H1 (cell line): ENCODE measurements at regions not wholly inside any gene's neighbourhood (a gene's known extent, or its start where the extent isn't known, plus 50 kb on each side); places are given as distances from the start of the nearest gene placed in this dataset.

Experiments used
- CTCF ChIA-PET: fragments of 300-600 bp; sonication (Branson Sonifier 250); formaldehyde crosslinking; loops from one replicate; lab custom pipeline; 2021; ENCODE audit not compliant: partially characterized antibody; lab: Charles Lee
- POLR2A ChIA-PET: fragments of 300-600 bp; sonication (Branson Sonifier 250); formaldehyde crosslinking; loops from one replicate; lab custom pipeline; 2021; ENCODE audit warnings: inconsistent platforms; ENCODE audit not compliant: partially characterized antibody; lab: Charles Lee
- DNase-seq, 2 experiments: peaks; one replicate each; pipeline versions ENCODE4 v3.0.0 to v3.0.0-alpha.2; 2010 to 2022; ENCODE audit warnings: low spot score in 2 of 2, low read depth in 1 of 2, mixed read lengths in 1 of 2
- FAIRE-seq: peaks from 2 replicates; lab custom pipeline; 2011; peaks lifted over from hg19 to GRCh38; lab: Jason Lieb, UNC
- H2AFZ ChIP-seq: 2 replicates; pipeline ENCODE4 v1.8.1; 2012; ENCODE audit warnings: low read length, inconsistent platforms
- H2AK5ac ChIP-seq: 2 replicates; pipeline ENCODE4 v1.6.1; 2013; ENCODE audit warnings: low read depth, low read length
- H2BK120ac ChIP-seq: replicated peaks from 2 replicates; pipeline ENCODE3; 2013; ENCODE audit warnings: low read depth, low read length, inconsistent platforms
- H2BK12ac ChIP-seq: 2 replicates; pipeline ENCODE4 v1.6.1; 2013; ENCODE audit warnings: low read depth, low read length
- H2BK15ac ChIP-seq: 2 replicates; pipeline ENCODE4 v1.6.1; 2013; ENCODE audit warnings: low read length
- H2BK20ac ChIP-seq: 2 replicates; pipeline ENCODE4 v1.6.1; 2013; ENCODE audit warnings: low read length
- H2BK5ac ChIP-seq: 2 replicates; pipeline ENCODE4 v1.6.1; 2013; ENCODE audit warnings: low read depth, low read length
- H3K14ac ChIP-seq: 2 replicates; pipeline ENCODE4 v1.6.1; 2013; ENCODE audit warnings: inconsistent platforms; ENCODE audit not compliant: insufficient read length
- H3K18ac ChIP-seq: 2 replicates; pipeline ENCODE4 v1.6.1; 2013; ENCODE audit warnings: low read length; ENCODE audit errors: extremely low read depth
- H3K23ac ChIP-seq: 2 replicates; pipeline ENCODE4 v1.6.1; 2013; ENCODE audit warnings: inconsistent platforms; ENCODE audit not compliant: insufficient read length
- H3K23me2 ChIP-seq: 2 replicates; pipeline ENCODE4 v1.6.1; 2013; ENCODE audit warnings: low read depth, low read length
- H3K27ac ChIP-seq: 2 replicates; pipeline ENCODE4 v1.6.1; 2011; ENCODE audit warnings: low read depth, low read length, inconsistent platforms
- H3K27me3 ChIP-seq, 4 experiments: replicated peaks in 1 of 4; 1 replicate in 1 of 4; 2 replicates in 3 of 4; pipeline versions ENCODE4 v1.6.1 to v1.8.1; 2011 to 2013; ENCODE audit warnings: low read length in 3 of 4, mild to moderate bottlenecking in 3 of 4, inconsistent platforms in 2 of 4, mixed read lengths in 2 of 4, moderate library complexity in 1 of 4; ENCODE audit not compliant: control insufficient read depth in 3 of 4, insufficient read depth in 3 of 4; ENCODE audit errors: extremely low read depth in 1 of 4
- H3K36me3 ChIP-seq, 4 experiments: 2 replicates each; pipeline versions ENCODE4 v1.6.1 to v1.8.1; 2011 to 2013; ENCODE audit warnings: mild to moderate bottlenecking in 4 of 4, low read length in 3 of 4, moderate library complexity in 2 of 4, control low read depth in 1 of 4, inconsistent platforms in 1 of 4; ENCODE audit not compliant: insufficient read depth in 4 of 4, control insufficient read depth in 2 of 4
- H3K4ac ChIP-seq: replicated peaks from 2 replicates; pipeline ENCODE3; 2013; ENCODE audit warnings: low read length, low read depth, mixed read lengths, inconsistent platforms; ENCODE audit not compliant: insufficient read length
- H3K4me1 ChIP-seq, 4 experiments: replicated peaks in 1 of 4; 1 replicate in 1 of 4; 2 replicates in 3 of 4; pipeline versions ENCODE4 v1.6.1 to v1.8.1; 2011 to 2013; ENCODE audit warnings: low read length in 3 of 4, inconsistent platforms in 2 of 4, mixed read lengths in 1 of 4; ENCODE audit not compliant: insufficient read depth in 4 of 4, control insufficient read depth in 3 of 4
- H3K4me2 ChIP-seq, 2 experiments: 2 replicates each; pipeline versions ENCODE4 v1.6.1 to v1.8.1; 2011 to 2013; ENCODE audit warnings: low read depth in 2 of 2, low read length in 2 of 2, control low read depth in 1 of 2, inconsistent platforms in 1 of 2, mild to moderate bottlenecking in 1 of 2; ENCODE audit not compliant: insufficient read depth in 1 of 2
- H3K4me3 ChIP-seq, 4 experiments: fragments of 200-600, 300-600 bp in 1 of 4; sonication (generic), shearing (Covaris generic), sonication (Bioruptor Twin) in 1 of 4; 2 replicates each; pipeline versions ENCODE4 v1.5.1 to v1.8.1; 2011 to 2016; ENCODE audit warnings: low read length in 4 of 4, low read depth in 3 of 4, control low read depth in 2 of 4, inconsistent platforms in 2 of 4, mild to moderate bottlenecking in 2 of 4, mixed read lengths in 1 of 4, moderate library complexity in 1 of 4; ENCODE audit not compliant: insufficient read depth in 2 of 4; ENCODE audit errors: extremely low read depth in 1 of 4
- H3K56ac ChIP-seq: replicated peaks from 2 replicates; pipeline ENCODE3; 2013; ENCODE audit warnings: low read depth, mild to moderate bottlenecking, mixed read lengths, low read length, inconsistent platforms; ENCODE audit not compliant: insufficient read length
- H3K79me1 ChIP-seq: 2 replicates; pipeline ENCODE4 v1.6.1; 2013; ENCODE audit warnings: low read depth, low read length, control low read depth
- H3K79me2 ChIP-seq, 2 experiments: 2 replicates each; pipeline versions ENCODE4 v1.6.1 to v1.8.1; 2012 to 2013; ENCODE audit warnings: low read length in 2 of 2, mild to moderate bottlenecking in 2 of 2, inconsistent platforms in 1 of 2; ENCODE audit not compliant: insufficient read depth in 2 of 2, control insufficient read depth in 1 of 2
- H3K9ac ChIP-seq, 4 experiments: replicated peaks in 1 of 4; 1 replicate in 1 of 4; 2 replicates in 3 of 4; pipeline versions ENCODE4 v1.6.1 to v1.8.1; 2011 to 2013; ENCODE audit warnings: low read depth in 3 of 4, low read length in 3 of 4, control low read depth in 2 of 4, mild to moderate bottlenecking in 2 of 4, moderate library complexity in 2 of 4, inconsistent platforms in 1 of 4; ENCODE audit errors: extremely low read depth in 1 of 4
- H3K9me3 ChIP-seq, 2 experiments: 2 replicates each; pipeline versions ENCODE4 v1.6.1 to v1.8.1; 2012 to 2013; ENCODE audit warnings: mild to moderate bottlenecking in 2 of 2, moderate library complexity in 2 of 2, control low read depth in 1 of 2, inconsistent platforms in 1 of 2, low read depth in 1 of 2, low read length in 1 of 2, mixed read lengths in 1 of 2; ENCODE audit not compliant: insufficient read depth in 2 of 2
- H4K20me1 ChIP-seq, 2 experiments: replicated peaks in 1 of 2; 2 replicates each; pipeline versions ENCODE3 to v1.8.1; 2011 to 2013; ENCODE audit warnings: inconsistent platforms in 2 of 2, low read length in 2 of 2, mild to moderate bottlenecking in 1 of 2; ENCODE audit not compliant: insufficient read depth in 2 of 2, control insufficient read depth in 1 of 2
- H4K5ac ChIP-seq: 2 replicates; pipeline ENCODE4 v1.6.1; 2013; ENCODE audit warnings: low read length, low read depth, mixed read lengths, inconsistent platforms; ENCODE audit not compliant: insufficient read length
- H4K8ac ChIP-seq: 2 replicates; pipeline ENCODE4 v1.8.0; 2013; ENCODE audit warnings: mild to moderate bottlenecking, moderate library complexity, low read length, inconsistent platforms; ENCODE audit not compliant: insufficient read depth; ENCODE audit errors: extremely low read depth
- H4K91ac ChIP-seq: replicated peaks from 2 replicates; pipeline ENCODE3; 2013; ENCODE audit warnings: low read length, mixed read lengths, inconsistent platforms; ENCODE audit not compliant: insufficient read length
- CEBPB ChIP-seq: IDR thresholded peaks from 2 replicates; pipeline ENCODE4 v1.6.1; 2012; ENCODE audit warnings: low read depth, low read length
- JUN ChIP-seq: IDR thresholded peaks from 2 replicates; pipeline ENCODE4 v1.6.1; 2011; ENCODE audit warnings: low read depth, mild to moderate bottlenecking, improper control_type of control experiment, low read length
- JUND ChIP-seq: IDR thresholded peaks from 2 replicates; pipeline ENCODE4 v1.6.1; 2011; ENCODE audit warnings: mild to moderate bottlenecking, improper control_type of control experiment, low read length
- SUZ12 ChIP-seq: fragments of 200-600 bp; sonication (generic); IDR thresholded peaks from 2 replicates; pipeline ENCODE4 v1.6.1; 2012; ENCODE audit warnings: mild to moderate bottlenecking, inconsistent platforms, low read length, moderate library complexity, mixed read lengths
- TAF7 ChIP-seq: optimal IDR thresholded peaks from 2 replicates; pipeline ENCODE3; 2011; ENCODE audit warnings: low read depth, mild to moderate bottlenecking, inconsistent platforms, low read length, moderate library complexity, borderline replicate concordance
- WGBS, 2 experiments: shearing (Covaris generic) in 1 of 2; methylation state at CpG; one replicate each; pipeline versions ENCODE4 v1.1.6 to v1.1.7; 2013 to 2015; ENCODE audit warnings: low lambda C conversion rate in 2 of 2, mixed read lengths in 2 of 2, inconsistent platforms in 1 of 2, low coverage in 1 of 2, missing lambda C conversion rate in 1 of 2; ENCODE audit not compliant: insufficient replicate concordance in 2 of 2, insufficient coverage in 1 of 2, insufficient read length in 1 of 2; ENCODE audit errors: extremely low coverage in 1 of 2, missing lambda C conversion rate in 1 of 2; 5-methylcytosine and 5-hydroxymethylcytosine counted together
- TF ChIP-seq, protein P1 (sequence below): IDR thresholded peaks from 2 replicates; pipeline ENCODE4 v1.6.1; 2012; ENCODE audit warnings: inconsistent platforms

GRCh38 chr14:101410126-101410525 is 151.2 kb upstream of the DIO3 start:
- CTCF ChIA-PET, result interaction anchor here (1.0 to 1.9 kb wide), 3 partner anchors 45 to 68 kb away, joined by 3 to 7 read pairs (median 4); no protein-coding TSS in a partner anchor
- POLR2A ChIA-PET, result no interaction called here

More at GRCh38 chr14:101410126-101410525, 151.2 kb upstream of the DIO3 start:
- H2BK5ac ChIP-seq, result no peak overlapping the region
- H3K4me1 ChIP-seq, result no peaks in the 10 kb centered on the region; a peak in 1 of 7 replicates
- no peak overlapping the region for H4K91ac ChIP-seq
- H3K23me2 ChIP-seq, result no peaks in the 10 kb centered on the region
- H3K27ac ChIP-seq, result no peak overlapping the region
- H3K4me3 ChIP-seq, result no peak overlapping the region
- no peak overlapping the region for H3K56ac ChIP-seq
- no peaks in the 10 kb centered on the region for H3K79me2 ChIP-seq
- no peak overlapping the region for H2BK15ac ChIP-seq
- no peak overlapping the region for H2AK5ac ChIP-seq
- no peak overlapping the region for H3K14ac ChIP-seq
- no peak overlapping the region for H2BK20ac ChIP-seq
- H3K79me1 ChIP-seq, result no peaks in the 10 kb centered on the region
- no peak overlapping the region for H3K18ac ChIP-seq
- FAIRE-seq (no peak), DNase-seq (no peak)
- H3K27me3 ChIP-seq, result 0 out of 7 replicates have a peak, but pooled peaks cover 0 to 2% (median 0%) of the 10 kb centered on the region in 4 experiments
- H4K5ac ChIP-seq, result no peak overlapping the region
- H2BK12ac ChIP-seq, result no peak overlapping the region
- no peak overlapping the region for H2AFZ ChIP-seq
- H2BK120ac ChIP-seq, result no peak overlapping the region
- no peak overlapping the region for H3K4ac ChIP-seq
- no peaks in the 10 kb centered on the region for H3K9me3 ChIP-seq
- H4K8ac ChIP-seq, result no peak overlapping the region
- TF ChIP-seq, protein P1, sequence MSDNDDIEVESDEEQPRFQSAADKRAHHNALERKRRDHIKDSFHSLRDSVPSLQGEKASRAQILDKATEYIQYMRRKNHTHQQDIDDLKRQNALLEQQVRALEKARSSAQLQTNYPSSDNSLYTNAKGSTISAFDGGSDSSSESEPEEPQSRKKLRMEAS, result no peak
- TF ChIP-seq JUN (no peak), TAF7 (no peak), SUZ12 (no peak), CEBPB (no peak), JUND (no peak)
- no peaks in the 10 kb centered on the region for H3K36me3 ChIP-seq
- 90% methylated on average over 5 of the region's 5 CpGs; no CpG with 5 or more reads in 1 of the 2 experiments for WGBS, 2 experiments
- H3K23ac ChIP-seq, result no peak overlapping the region
- no peak overlapping the region for H3K9ac ChIP-seq
- H3K4me2 ChIP-seq, result no peak overlapping the region
- H4K20me1 ChIP-seq, result no peaks in the 10 kb centered on the region
